DND-41 (cell line): ENCODE measurements at regions not wholly inside any gene's neighbourhood (a gene's known extent, or its start where the extent isn't known, plus 50 kb on each side); places are given as distances from the start of the nearest gene placed in this dataset.

ENCODE experiments used
- EZH2 ChIP-seq: IDR thresholded peaks from 3 replicates; pipeline ENCODE4 v1.6.1; 2012; ENCODE audit warnings: borderline replicate concordance, low read depth, mild to moderate bottlenecking, moderate library complexity, low read length, inconsistent platforms; ENCODE audit not compliant: severe bottlenecking
- TF ChIP-seq, protein P1 (sequence below): IDR thresholded peaks from 2 replicates; pipeline ENCODE4 v1.5.1; 2012; ENCODE audit warnings: borderline replicate concordance, low read length, moderate library complexity, mild to moderate bottlenecking; ENCODE audit not compliant: poor library complexity, severe bottlenecking; ENCODE audit errors: extremely low read depth

- TF ChIP-seq, protein P1, sequence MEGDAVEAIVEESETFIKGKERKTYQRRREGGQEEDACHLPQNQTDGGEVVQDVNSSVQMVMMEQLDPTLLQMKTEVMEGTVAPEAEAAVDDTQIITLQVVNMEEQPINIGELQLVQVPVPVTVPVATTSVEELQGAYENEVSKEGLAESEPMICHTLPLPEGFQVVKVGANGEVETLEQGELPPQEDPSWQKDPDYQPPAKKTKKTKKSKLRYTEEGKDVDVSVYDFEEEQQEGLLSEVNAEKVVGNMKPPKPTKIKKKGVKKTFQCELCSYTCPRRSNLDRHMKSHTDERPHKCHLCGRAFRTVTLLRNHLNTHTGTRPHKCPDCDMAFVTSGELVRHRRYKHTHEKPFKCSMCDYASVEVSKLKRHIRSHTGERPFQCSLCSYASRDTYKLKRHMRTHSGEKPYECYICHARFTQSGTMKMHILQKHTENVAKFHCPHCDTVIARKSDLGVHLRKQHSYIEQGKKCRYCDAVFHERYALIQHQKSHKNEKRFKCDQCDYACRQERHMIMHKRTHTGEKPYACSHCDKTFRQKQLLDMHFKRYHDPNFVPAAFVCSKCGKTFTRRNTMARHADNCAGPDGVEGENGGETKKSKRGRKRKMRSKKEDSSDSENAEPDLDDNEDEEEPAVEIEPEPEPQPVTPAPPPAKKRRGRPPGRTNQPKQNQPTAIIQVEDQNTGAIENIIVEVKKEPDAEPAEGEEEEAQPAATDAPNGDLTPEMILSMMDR, result no peak
- no peak for TF ChIP-seq EZH2
These were observed 164.1 kb downstream of the RPS24 start for GRCh38 chr10:78197628-78198272.
